Tibial nerve (tissue), 4 donors: ENCODE measurements at regions not wholly inside any gene's neighbourhood (a gene's known extent, or its start where the extent isn't known, plus 50 kb on each side); places are given as distances from the start of the nearest gene placed in this dataset.
A peak's percentile ranks its signal among the peaks of the same experiment; 100 is the strongest.

ENCODE experiments used
- DNase-seq, 2 donors: peaks; one replicate each; pipeline ENCODE4 v3.0.0-alpha.2; 2019; ENCODE audit warnings: low spot score in 2 of 2
- H3K27ac ChIP-seq, 4 donors: fragments of 200-600 bp; sonication (generic) in 3 of 4; one replicate each; pipeline ENCODE4 v1.5.1; 2017 to 2019; ENCODE audit warnings: mild to moderate bottlenecking in 1 of 4
- H3K27me3 ChIP-seq, 2 donors: fragments of 200-600 bp; sonication (generic) in 1 of 2; one replicate each; pipeline versions ENCODE4 v1.5.1 to v1.6.0; 2017 to 2019
- H3K36me3 ChIP-seq, 3 donors: fragments of 200-600 bp; sonication (generic); one replicate each; pipeline ENCODE4 v1.5.1; 2018 to 2019
- H3K4me1 ChIP-seq, 4 donors: fragments of 200-600 bp; sonication (generic) in 3 of 4; one replicate each; pipeline ENCODE4 v1.5.1; 2017 to 2019
- H3K4me3 ChIP-seq, 4 donors: fragments of 200-600 bp; sonication (generic) in 3 of 4; one replicate each; pipeline ENCODE4 v1.5.1; 2017 to 2019; ENCODE audit warnings: mild to moderate bottlenecking in 1 of 4, moderate library complexity in 1 of 4
- H3K9me3 ChIP-seq, 4 donors: fragments of 200-600 bp; sonication (generic) in 3 of 4; one replicate each; pipeline ENCODE4 v1.5.1; 2017 to 2019
- EP300 ChIP-seq, 2 donors: sonication (generic); formaldehyde crosslinking; IDR thresholded peaks; one replicate each; pipeline ENCODE4 v1.6.1; 2017; ENCODE audit warnings: antibody characterized with exemption in 2 of 2, mild to moderate bottlenecking in 1 of 2
- POLR2A ChIP-seq, 2 donors: fragments of 450-650 bp; IDR thresholded peaks; one replicate each; pipeline ENCODE4 v1.6.1; 2017; ENCODE audit warnings: antibody characterized with exemption in 2 of 2, mild to moderate bottlenecking in 2 of 2, moderate library complexity in 2 of 2
- WGBS, 2 donors: methylation state at CpG; one replicate each; pipeline ENCODE4 v1.1.5; 2018; 5-methylcytosine and 5-hydroxymethylcytosine counted together
- TF ChIP-seq, protein P1 (sequence below), 5 experiments: fragments of 200-600 bp in 3 of 5; fragments of 450-650 bp in 2 of 5; sonication (generic) in 3 of 5; IDR thresholded peaks; one replicate each; pipeline ENCODE4 v1.5.1; 2016 to 2019; ENCODE audit warnings: antibody characterized with exemption in 5 of 5, mild to moderate bottlenecking in 3 of 5, moderate library complexity in 2 of 5

DNA sequence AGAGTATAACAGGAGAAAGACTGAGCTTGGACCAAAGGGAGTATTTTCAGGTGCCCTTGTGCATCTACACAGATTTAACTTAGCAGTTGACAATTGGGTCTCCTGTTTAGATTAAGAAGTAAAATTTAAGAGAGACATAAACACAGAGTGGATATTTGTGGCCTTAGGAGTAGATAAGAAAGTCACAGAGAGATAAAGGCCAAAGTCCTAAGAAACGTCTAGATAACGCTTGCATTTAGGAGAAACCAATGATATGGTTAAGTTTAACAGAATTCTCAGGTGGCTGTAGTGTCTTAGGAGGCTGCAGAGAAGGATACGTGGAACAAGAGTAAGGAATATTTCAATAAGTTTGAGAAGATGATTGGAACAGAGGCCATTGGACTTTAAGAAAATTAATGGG, 155.0 kb upstream of the DAB2 start:
- H3K27me3 ChIP-seq, result no peaks in the 10 kb centered on the region
- 87 to 92% methylated on average over 3 of the region's 3 CpGs for WGBS, 2 donors
- no peak overlapping the region for H3K4me3 ChIP-seq
- no peak for DNase-seq
- H3K27ac ChIP-seq, result no peak overlapping the region
- no peaks in the 10 kb centered on the region for H3K36me3 ChIP-seq
- no peaks in the 10 kb centered on the region for H3K9me3 ChIP-seq
- H3K4me1 ChIP-seq, result peaks cover 0 to 16% (median 3%) of the 10 kb centered on the region in 4 donors
- TF ChIP-seq EP300 (IDR thresholded peaks at IDR 0.05) (no peak), POLR2A (IDR thresholded peaks at IDR 0.05) (no peak)
- TF ChIP-seq, protein P1, sequence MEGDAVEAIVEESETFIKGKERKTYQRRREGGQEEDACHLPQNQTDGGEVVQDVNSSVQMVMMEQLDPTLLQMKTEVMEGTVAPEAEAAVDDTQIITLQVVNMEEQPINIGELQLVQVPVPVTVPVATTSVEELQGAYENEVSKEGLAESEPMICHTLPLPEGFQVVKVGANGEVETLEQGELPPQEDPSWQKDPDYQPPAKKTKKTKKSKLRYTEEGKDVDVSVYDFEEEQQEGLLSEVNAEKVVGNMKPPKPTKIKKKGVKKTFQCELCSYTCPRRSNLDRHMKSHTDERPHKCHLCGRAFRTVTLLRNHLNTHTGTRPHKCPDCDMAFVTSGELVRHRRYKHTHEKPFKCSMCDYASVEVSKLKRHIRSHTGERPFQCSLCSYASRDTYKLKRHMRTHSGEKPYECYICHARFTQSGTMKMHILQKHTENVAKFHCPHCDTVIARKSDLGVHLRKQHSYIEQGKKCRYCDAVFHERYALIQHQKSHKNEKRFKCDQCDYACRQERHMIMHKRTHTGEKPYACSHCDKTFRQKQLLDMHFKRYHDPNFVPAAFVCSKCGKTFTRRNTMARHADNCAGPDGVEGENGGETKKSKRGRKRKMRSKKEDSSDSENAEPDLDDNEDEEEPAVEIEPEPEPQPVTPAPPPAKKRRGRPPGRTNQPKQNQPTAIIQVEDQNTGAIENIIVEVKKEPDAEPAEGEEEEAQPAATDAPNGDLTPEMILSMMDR (IDR thresholded peaks at IDR 0.05), result no peak

DNA sequence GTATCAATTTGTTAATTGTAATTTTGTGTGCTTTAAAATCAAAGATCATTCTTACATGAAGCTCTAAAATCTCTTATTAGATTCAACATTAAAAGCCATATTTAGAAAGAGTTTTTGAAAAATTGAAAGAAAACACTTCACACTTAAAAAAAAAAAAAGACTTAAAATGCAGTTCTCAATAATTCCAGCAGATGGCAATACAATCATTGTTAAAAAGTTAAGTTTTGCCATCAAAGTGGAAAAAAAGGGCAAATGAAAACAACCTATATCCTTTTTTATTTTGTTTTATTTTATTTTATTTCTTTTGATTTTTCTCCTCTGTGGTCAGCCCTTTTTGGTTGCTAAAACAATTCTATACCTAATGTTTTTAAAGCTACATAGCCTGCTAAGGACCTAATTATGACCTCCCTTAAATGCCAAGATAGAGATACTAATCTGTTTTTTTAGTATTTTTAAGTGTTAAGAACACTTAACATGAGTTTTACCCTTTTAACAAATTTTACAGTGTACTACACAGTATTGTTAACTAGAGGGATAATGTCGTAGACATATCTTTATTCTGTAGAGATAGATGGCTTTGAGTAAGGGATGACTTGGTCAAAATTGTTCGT, 154.2 kb upstream of the DAB2 start:
- WGBS, 2 donors, result 72 to 80% methylated on average over 2 of the region's 2 CpGs
- H3K27ac ChIP-seq, result no peak overlapping the region
- TF ChIP-seq, protein P1 (IDR thresholded peaks at IDR 0.05), result peak; percentile 48 to 69 (median 56)
- no peak for TF ChIP-seq EP300 (IDR thresholded peaks at IDR 0.05)
- H3K36me3 ChIP-seq, result no peaks in the 10 kb centered on the region
- peaks cover 0 to 16% (median 3%) of the 10 kb centered on the region in 4 donors for H3K4me1 ChIP-seq
- DNase-seq, result no peak
- no peaks in the 10 kb centered on the region for H3K27me3 ChIP-seq
- H3K9me3 ChIP-seq, result no peaks in the 10 kb centered on the region
- no peak overlapping the region for H3K4me3 ChIP-seq

DNA sequence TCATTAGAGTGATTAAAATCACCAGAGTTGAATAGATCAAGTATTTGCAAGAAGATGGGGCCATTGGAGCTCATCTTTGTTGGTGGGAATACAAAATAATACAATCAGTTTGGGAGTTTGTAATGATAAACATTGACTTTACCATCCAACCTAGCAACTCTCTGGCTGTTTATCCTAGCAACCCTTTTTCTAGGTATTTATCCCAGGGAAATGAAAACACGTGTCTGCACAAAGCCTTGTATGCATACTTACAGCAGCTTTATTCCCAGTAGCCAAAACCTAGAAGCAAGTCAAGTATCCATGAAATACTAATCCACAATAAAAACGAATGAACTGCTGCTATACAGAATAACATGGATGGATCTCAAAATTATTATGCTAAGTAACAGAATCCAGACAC, 152.7 kb upstream of the DAB2 start:
- peaks cover 0 to 16% (median 3%) of the 10 kb centered on the region in 4 donors for H3K4me1 ChIP-seq
- H3K27ac ChIP-seq, result no peak overlapping the region
- H3K4me3 ChIP-seq, result no peak overlapping the region
- H3K36me3 ChIP-seq, result no peaks in the 10 kb centered on the region
- TF ChIP-seq EP300 (IDR thresholded peaks at IDR 0.05), result no peak
- TF ChIP-seq POLR2A (IDR thresholded peaks at IDR 0.05), result no peak
- TF ChIP-seq, protein P1 (IDR thresholded peaks at IDR 0.05), result no peak
- no peaks in the 10 kb centered on the region for H3K9me3 ChIP-seq
- no peak for DNase-seq
- WGBS, 2 donors, result 34 to 48% methylated on average over 2 of the region's 2 CpGs
- no peaks in the 10 kb centered on the region for H3K27me3 ChIP-seq

DNA sequence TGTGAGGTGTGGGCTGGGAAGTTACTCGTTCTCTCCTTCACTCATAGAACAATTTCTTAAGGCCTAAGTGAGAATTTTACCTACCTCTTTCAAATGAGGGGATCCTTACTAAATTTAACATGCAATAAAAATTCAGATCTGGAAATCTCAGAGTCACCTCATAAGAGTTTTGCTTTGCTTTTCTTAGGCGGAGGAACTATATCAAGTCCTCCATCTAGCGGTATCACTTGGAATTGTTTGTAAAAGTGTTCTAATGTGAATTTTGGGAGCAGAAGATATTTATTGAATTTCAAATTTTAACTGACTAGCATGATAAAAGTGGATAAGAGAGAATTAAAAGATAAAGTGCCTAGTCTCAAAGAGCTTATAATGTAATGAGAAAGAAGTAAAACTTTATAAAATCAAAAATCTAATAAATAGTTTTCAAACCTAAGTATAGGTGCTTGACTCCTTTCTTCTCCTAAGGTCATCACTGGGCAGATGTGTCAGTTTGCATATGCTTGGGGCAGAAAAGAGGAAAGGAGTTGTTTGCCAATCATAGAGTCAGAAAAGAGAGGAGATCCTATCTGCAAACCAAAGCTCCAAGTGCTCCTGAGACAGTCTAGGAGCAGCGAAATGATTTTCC, 145.7 kb upstream of the DAB2 start:
- TF ChIP-seq POLR2A (IDR thresholded peaks at IDR 0.05), result no peak
- TF ChIP-seq, protein P1 (IDR thresholded peaks at IDR 0.05), result peak; percentile 61 to 72 (median 67)
- TF ChIP-seq EP300 (IDR thresholded peaks at IDR 0.05), result no peak
- Histone ChIP-seq H3K4me1 (peaks cover 0 to 8% (median 0%) of the 10 kb centered on the region in 4 donors), H3K27ac (no peak overlapping the region), H3K4me3 (no peak overlapping the region), H3K36me3 (no peaks in the 10 kb centered on the region), H3K9me3 (no peaks in the 10 kb centered on the region), H3K27me3 (no peaks in the 10 kb centered on the region)
- 31 to 33% methylated on average over 4 of the region's 4 CpGs for WGBS, 2 donors
- no peak for DNase-seq

DNA sequence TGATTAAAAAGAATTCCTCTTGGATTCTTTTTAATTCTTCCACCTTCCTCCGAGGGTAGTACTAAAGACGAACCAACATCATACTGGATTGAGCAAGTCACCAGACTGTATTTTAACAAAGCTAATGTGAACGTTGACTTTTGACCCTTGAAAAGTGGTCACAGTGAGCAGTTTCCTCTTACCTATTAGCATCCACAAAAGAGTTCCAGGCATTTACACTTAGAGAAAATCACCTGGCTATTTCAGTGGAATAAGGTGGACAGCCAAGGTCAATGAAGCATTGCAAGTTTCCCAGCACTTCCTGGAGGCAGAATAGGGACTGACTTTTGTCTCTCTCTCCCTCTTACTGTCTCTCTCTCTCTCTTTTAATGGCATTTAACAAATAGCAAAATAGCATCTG, 145.1 kb upstream of the DAB2 start:
- DNase-seq, result no peak
- H3K4me1 ChIP-seq, result peaks cover 0 to 8% (median 0%) of the 10 kb centered on the region in 4 donors
- H3K36me3 ChIP-seq, result no peaks in the 10 kb centered on the region
- no peak overlapping the region for H3K27ac ChIP-seq
- H3K9me3 ChIP-seq, result no peaks in the 10 kb centered on the region
- TF ChIP-seq POLR2A (IDR thresholded peaks at IDR 0.05) (no peak), EP300 (IDR thresholded peaks at IDR 0.05) (no peak)
- TF ChIP-seq, protein P1 (IDR thresholded peaks at IDR 0.05), result no peak
- no peak overlapping the region for H3K4me3 ChIP-seq
- WGBS, 2 donors, result 60 to 68% methylated on average over 3 of the region's 3 CpGs
- H3K27me3 ChIP-seq, result no peaks in the 10 kb centered on the region
